ENCODE measurements at regions not wholly inside any gene's neighbourhood (a gene's known extent, or its start where the extent isn't known, plus 50 kb on each side); places are given as distances from the start of the nearest gene placed in this dataset.

DNA sequence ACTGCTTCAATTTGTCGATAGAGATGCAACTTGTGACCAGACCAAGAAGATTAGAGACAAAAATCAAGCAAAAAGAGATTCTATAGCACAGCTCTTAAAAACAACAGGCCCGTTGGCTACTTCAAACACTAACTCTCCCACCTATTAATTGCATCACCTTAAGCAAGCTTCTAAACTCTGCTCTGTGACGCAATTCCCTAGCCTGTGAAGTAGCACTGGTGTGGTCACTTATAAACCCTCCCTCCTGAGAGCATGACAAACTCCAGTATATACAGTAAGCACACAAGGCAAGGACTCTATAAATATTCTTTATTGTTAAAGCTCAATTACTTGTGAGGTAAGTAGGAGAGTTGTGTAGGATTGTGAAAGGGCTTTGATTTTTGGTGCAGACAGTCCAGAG is 72.3 kb downstream of the CMPK2 start:
- no peak for DNase-seq

DNA sequence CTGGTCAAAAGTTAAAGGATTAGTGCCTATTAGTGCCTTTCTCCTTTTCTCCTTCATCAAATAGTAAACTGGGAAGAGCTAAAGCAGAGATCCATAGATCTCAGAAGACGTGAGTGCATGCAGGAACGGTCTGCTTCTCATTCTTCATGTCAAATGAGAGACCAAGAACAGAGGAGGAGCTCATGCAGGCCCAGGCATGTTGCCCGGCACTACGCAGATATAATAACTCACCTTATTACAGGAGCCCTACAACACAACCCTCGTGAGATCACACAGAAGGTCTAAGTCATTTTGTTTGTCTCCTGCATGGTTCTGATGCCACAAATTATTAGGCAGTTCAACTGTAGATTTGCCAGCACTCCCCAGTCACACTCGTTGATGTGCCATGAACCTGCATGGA is 71.8 kb downstream of the CMPK2 start:
- DNase-seq = no peak

DNA sequence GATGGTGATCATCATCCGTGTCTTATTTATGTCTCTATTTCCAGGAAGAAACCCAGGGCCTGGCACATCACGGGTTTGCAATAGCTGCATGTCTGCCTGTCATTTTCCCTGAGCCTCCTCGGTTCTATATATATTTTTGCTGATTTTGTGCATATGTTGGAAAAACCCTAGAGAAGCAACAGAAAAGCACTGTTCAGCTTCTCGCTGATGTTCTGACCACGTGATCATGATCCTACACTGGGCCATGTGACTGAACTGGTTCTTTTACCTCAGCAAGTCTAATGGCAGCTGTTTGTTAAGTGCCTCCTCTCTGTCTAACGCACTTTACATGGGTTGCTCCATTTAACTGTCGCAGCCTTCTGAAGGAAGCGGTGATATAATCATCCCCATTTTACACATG is 71.3 kb downstream of the CMPK2 start:
- DNase-seq = no peak

Data from right kidney (tissue), 1 donor.